ENCODE measurements at regions not wholly inside any gene's neighbourhood (a gene's known extent, or its start where the extent isn't known, plus 50 kb on each side); places are given as distances from the start of the nearest gene placed in this dataset.

GRCh38 chr2:136452528-136452927, 312.8 kb upstream of the THSD7B start:
- Histone ChIP-seq H3K27me3 (ENCODE audit: insufficient read depth) (no peaks in the 10 kb centered on the region), H3K4me3 (ENCODE audit: low read depth in 2 of 2, low read length in 1 of 2) (no peak overlapping the region), H3K4me2 (no peak overlapping the region), H3K9me3 (no peaks in the 10 kb centered on the region), H3K27ac (ENCODE audit: low read depth in 2 of 2, low read length in 1 of 2) (no peak overlapping the region), H4K20me1 (ENCODE audit: insufficient read depth) (no peaks in the 10 kb centered on the region), H2AFZ (ENCODE audit: low read depth) (no peak overlapping the region), H3F3A (replicated peaks; ENCODE audit: insufficient read depth) (no peaks in the 10 kb centered on the region), H3K4me1 (ENCODE audit: control insufficient read depth in 1 of 2, insufficient read depth in 2 of 2, low read depth in 1 of 2, low read length in 1 of 2) (peaks cover 0 to 8% of the 10 kb centered on the region in 2 experiments; a peak in 1 of 4 replicates), H3K9ac (no peak overlapping the region), H3K79me2 (ENCODE audit: insufficient read depth) (no peaks in the 10 kb centered on the region), H3K36me3 (replicated peaks in 1 of 2; ENCODE audit: control insufficient read depth in 1 of 2, insufficient read depth in 2 of 2, low read length in 1 of 2) (no peaks in the 10 kb centered on the region), H3K9me2 (no peaks in the 10 kb centered on the region)
- no CpG with 5 or more reads among the region's 1 CpG for WGBS (ENCODE audit: low lambda C conversion rate)
- CTCF ChIA-PET = interaction anchor here (2.0 kb wide), 1 partner anchor 29 kb away, joined by 4 read pairs; no protein-coding TSS in a partner anchor
- TF ChIP-seq FOXJ3 (CRISPR knock-in tag; IDR thresholded peaks at IDR 0.05) (no peak), USF1 (IDR thresholded peaks at IDR 0.05; ENCODE audit: borderline replicate concordance, low read depth) (no peak), PBX3 (IDR thresholded peaks at IDR 0.05) (no peak), TEAD4 (IDR thresholded peaks at IDR 0.05; ENCODE audit: borderline replicate concordance, insufficient read depth) (no peak), RFX5 (IDR thresholded peaks at IDR 0.05; ENCODE audit: low read length) (no peak), MAX (IDR thresholded peaks at IDR 0.05; ENCODE audit: low read depth) (no peak), FOXM1 (IDR thresholded peaks at IDR 0.05; ENCODE audit: low read depth) (no peak), ELF1 (IDR thresholded peaks at IDR 0.05) (no peak), EP300 (IDR thresholded peaks at IDR 0.05; ENCODE audit: borderline replicate concordance in 1 of 2, low read depth in 1 of 2, low read length in 1 of 2) (no peak), TAF1 (IDR thresholded peaks at IDR 0.05; ENCODE audit: borderline replicate concordance, low read depth, low read length) (no peak), TCF12 (IDR thresholded peaks at IDR 0.05) (no peak), MEF2A (IDR thresholded peaks at IDR 0.05; ENCODE audit: borderline replicate concordance, low read depth) (no peak), POLR2AphosphoS5 (IDR thresholded peaks at IDR 0.05; ENCODE audit: low read depth, low read length) (no peak), RCOR1 (IDR thresholded peaks at IDR 0.05; ENCODE audit: low read length) (no peak), CHD2 (IDR thresholded peaks at IDR 0.05; ENCODE audit: low read length, partially characterized antibody) (no peak), JUND (IDR thresholded peaks at IDR 0.05) (no peak), IRF3 (IDR thresholded peaks at IDR 0.05; ENCODE audit: low read depth, low read length) (no peak)
- no peak for DNase-seq
- POLR2A ChIA-PET = no interaction called here
